Mesenchymal stem cell (in vitro differentiated cells and primary cell): ENCODE measurements at regions not wholly inside any gene's neighbourhood (a gene's known extent, or its start where the extent isn't known, plus 50 kb on each side); places are given as distances from the start of the nearest gene placed in this dataset.

Experiments used
- DNase-seq: peaks from one replicate; pipeline ENCODE4 v3.0.0-alpha.2; 2013
- H2AFZ ChIP-seq: one replicate; pipeline ENCODE4 v1.6.1; 2013; ENCODE audit warnings: low read depth, mild to moderate bottlenecking, control low read depth, inconsistent platforms, low read length, moderate library complexity
- H2AK5ac ChIP-seq: 2 replicates; pipeline ENCODE4 v1.6.1; 2013; ENCODE audit warnings: low read length, moderate library complexity, mild to moderate bottlenecking, inconsistent platforms; ENCODE audit not compliant: severe bottlenecking
- H2BK120ac ChIP-seq: one replicate; pipeline ENCODE4 v1.6.1; 2013; ENCODE audit warnings: low read depth, mild to moderate bottlenecking, inconsistent platforms, low read length, moderate library complexity
- H2BK12ac ChIP-seq, 2 experiments: one replicate each; pipeline ENCODE4 v1.6.1; 2013; ENCODE audit warnings: inconsistent platforms in 2 of 2, low read length in 2 of 2, mild to moderate bottlenecking in 2 of 2, moderate library complexity in 2 of 2, control low read depth in 1 of 2
- H2BK15ac ChIP-seq: one replicate; pipeline ENCODE4 v1.6.1; 2013; ENCODE audit warnings: mild to moderate bottlenecking, low read depth, inconsistent platforms; ENCODE audit not compliant: poor library complexity, severe bottlenecking
- H2BK5ac ChIP-seq: 2 replicates; pipeline ENCODE4 v1.6.1; 2013; ENCODE audit warnings: low read depth, mild to moderate bottlenecking, low read length, control low read depth, inconsistent platforms; ENCODE audit not compliant: poor library complexity, severe bottlenecking
- H3K14ac ChIP-seq, 2 experiments: one replicate each; pipeline ENCODE4 v1.6.1; 2013; ENCODE audit warnings: inconsistent platforms in 2 of 2, low read length in 2 of 2, control low read depth in 1 of 2, mild to moderate bottlenecking in 1 of 2, moderate library complexity in 1 of 2
- H3K18ac ChIP-seq, 2 experiments: one replicate each; pipeline ENCODE4 v1.6.1; 2013; ENCODE audit warnings: inconsistent platforms in 2 of 2, low read length in 2 of 2, control low read depth in 1 of 2, low read depth in 1 of 2, mild to moderate bottlenecking in 1 of 2
- H3K23ac ChIP-seq, 2 experiments: one replicate each; pipeline ENCODE4 v1.6.1; 2013; ENCODE audit warnings: inconsistent platforms in 2 of 2, low read length in 2 of 2, mild to moderate bottlenecking in 2 of 2, moderate library complexity in 2 of 2, control low read depth in 1 of 2
- H3K27ac ChIP-seq: 2 replicates; pipeline ENCODE4 v1.5.1; 2013; ENCODE audit warnings: mild to moderate bottlenecking, moderate library complexity, low read length, control low read depth, inconsistent platforms; ENCODE audit not compliant: poor library complexity, severe bottlenecking
- H3K27me3 ChIP-seq, 2 experiments: 2 replicates each; pipeline versions ENCODE4 v1.6.1 to v1.7.0; 2013; ENCODE audit warnings: low read length in 2 of 2, mild to moderate bottlenecking in 2 of 2, moderate library complexity in 2 of 2, control low read depth in 1 of 2, inconsistent platforms in 1 of 2; ENCODE audit not compliant: control insufficient read depth in 1 of 2, insufficient read depth in 1 of 2
- H3K36me3 ChIP-seq, 2 experiments: 2 replicates each; pipeline versions ENCODE4 v1.6.1 to v1.7.0; 2013; ENCODE audit warnings: low read length in 2 of 2, control low read depth in 1 of 2, inconsistent platforms in 1 of 2, low read depth in 1 of 2, mild to moderate bottlenecking in 1 of 2; ENCODE audit not compliant: insufficient read depth in 2 of 2, control insufficient read depth in 1 of 2
- H3K4ac ChIP-seq, 2 experiments: one replicate each; pipeline ENCODE4 v1.6.1; 2013; ENCODE audit warnings: inconsistent platforms in 2 of 2, low read length in 2 of 2, mild to moderate bottlenecking in 2 of 2, moderate library complexity in 2 of 2, control low read depth in 1 of 2, low read depth in 1 of 2
- H3K4me1 ChIP-seq: 2 replicates; pipeline ENCODE4 v1.6.1; 2013; ENCODE audit warnings: low read depth, low read length, control low read depth; ENCODE audit not compliant: control insufficient read depth, insufficient read depth
- H3K4me2 ChIP-seq: 2 replicates; pipeline ENCODE4 v1.6.1; 2013; ENCODE audit warnings: low read length, mild to moderate bottlenecking, inconsistent platforms; ENCODE audit not compliant: poor library complexity, severe bottlenecking
- H3K4me3 ChIP-seq, 2 experiments: 2 replicates each; pipeline versions ENCODE4 v1.5.1 to v1.7.0; 2013; ENCODE audit warnings: low read length in 2 of 2, mild to moderate bottlenecking in 2 of 2, control low read depth in 1 of 2, low read depth in 1 of 2; ENCODE audit not compliant: insufficient read depth in 1 of 2
- H3K79me1 ChIP-seq: replicated peaks from 2 replicates; pipeline ENCODE4 v1.6.1; 2013; ENCODE audit warnings: mild to moderate bottlenecking, control low read depth, low read length, inconsistent platforms; ENCODE audit not compliant: poor library complexity, severe bottlenecking
- H3K9ac ChIP-seq: 2 replicates; pipeline ENCODE4 v1.7.0; 2013; ENCODE audit warnings: mild to moderate bottlenecking, low read length, moderate library complexity
- H3K9me3 ChIP-seq: 2 replicates; pipeline ENCODE4 v1.7.0; 2013; ENCODE audit warnings: mild to moderate bottlenecking, low read length; ENCODE audit not compliant: control insufficient read depth
- H4K8ac ChIP-seq: one replicate; pipeline ENCODE4 v1.6.1; 2013; ENCODE audit warnings: inconsistent platforms, mild to moderate bottlenecking, low read length, moderate library complexity
- H4K91ac ChIP-seq: one replicate; pipeline ENCODE4 v1.6.1; 2013; ENCODE audit warnings: mild to moderate bottlenecking, low read length, inconsistent platforms
- WGBS: methylation state at CpG from one replicate; pipeline ENCODE4 v1.1.7; 2013; ENCODE audit warnings: mixed read lengths; 5-methylcytosine and 5-hydroxymethylcytosine counted together

DNA sequence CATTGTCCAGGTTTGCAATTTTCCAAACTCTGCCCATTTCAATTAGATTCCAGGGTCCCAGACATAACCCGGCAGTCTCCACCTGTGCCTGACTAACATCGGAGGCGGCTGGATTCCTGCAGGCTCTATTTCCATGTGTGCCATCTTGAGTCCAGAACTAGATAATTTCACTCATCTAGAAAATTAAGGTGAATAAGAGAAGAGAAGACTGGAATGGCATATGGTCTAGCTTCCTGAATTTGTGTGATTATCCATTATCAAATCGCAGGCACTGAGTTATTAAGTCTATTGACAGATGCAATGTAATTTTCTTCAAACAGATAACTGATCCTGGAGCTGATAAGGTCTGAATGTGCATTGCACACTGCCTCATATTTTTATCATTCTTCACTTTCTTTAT lies 305.2 kb downstream of the ETAA1 start:
- Histone ChIP-seq H3K27ac (no peak overlapping the region), H3K4ac (no peak overlapping the region), H4K91ac (no peak overlapping the region), H3K9me3 (no peaks in the 10 kb centered on the region), H2BK5ac (no peak overlapping the region), H2AFZ (no peak overlapping the region), H2BK15ac (no peak overlapping the region), H2AK5ac (no peak overlapping the region), H3K23ac (no peak overlapping the region), H3K36me3 (no peaks in the 10 kb centered on the region), H3K79me1 (no peaks in the 10 kb centered on the region), H2BK12ac (no peak overlapping the region), H3K4me2 (no peak overlapping the region), H4K8ac (no peak overlapping the region), H3K9ac (no peak overlapping the region), H3K4me1 (no peaks in the 10 kb centered on the region), H2BK120ac (no peak overlapping the region), H3K18ac (no peak overlapping the region), H3K14ac (no peak overlapping the region), H3K27me3 (no peaks in the 10 kb centered on the region), H3K4me3 (no peak overlapping the region)
- 100% methylated on average over 4 of the region's 4 CpGs for WGBS
- DNase-seq, result no peak

GRCh38 chr2:67702937-67703336 lies 305.8 kb downstream of the ETAA1 start:
- H3K27ac ChIP-seq, result no peak overlapping the region
- no peak overlapping the region for H2AFZ ChIP-seq
- H3K4me3 ChIP-seq, result no peak overlapping the region
- 78% methylated on average over 1 of the region's 1 CpG for WGBS
- no peak overlapping the region for H3K4ac ChIP-seq
- no peak overlapping the region for H3K4me2 ChIP-seq
- H3K27me3 ChIP-seq, result no peaks in the 10 kb centered on the region
- no peak overlapping the region for H3K14ac ChIP-seq
- no peak overlapping the region for H2BK5ac ChIP-seq
- H3K79me1 ChIP-seq, result no peaks in the 10 kb centered on the region
- no peaks in the 10 kb centered on the region for H3K36me3 ChIP-seq
- no peak overlapping the region for H2BK15ac ChIP-seq
- H4K91ac ChIP-seq, result no peak overlapping the region
- H3K9ac ChIP-seq, result no peak overlapping the region
- no peak for DNase-seq
- H2AK5ac ChIP-seq, result no peak overlapping the region
- no peak overlapping the region for H3K18ac ChIP-seq
- H2BK120ac ChIP-seq, result no peak overlapping the region
- H3K4me1 ChIP-seq, result no peaks in the 10 kb centered on the region
- H2BK12ac ChIP-seq, result no peak overlapping the region
- H3K23ac ChIP-seq, result no peak overlapping the region
- no peak overlapping the region for H4K8ac ChIP-seq
- no peaks in the 10 kb centered on the region for H3K9me3 ChIP-seq

- Histone ChIP-seq H3K18ac (no peak overlapping the region), H3K4ac (no peak overlapping the region), H3K9me3 (no peaks in the 10 kb centered on the region), H2BK5ac (no peak overlapping the region), H3K79me1 (no peaks in the 10 kb centered on the region), H3K4me1 (no peaks in the 10 kb centered on the region), H3K36me3 (no peaks in the 10 kb centered on the region), H4K91ac (no peak overlapping the region), H3K14ac (no peak overlapping the region), H2AFZ (no peak overlapping the region), H3K27me3 (no peaks in the 10 kb centered on the region), H2AK5ac (no peak overlapping the region), H3K9ac (no peak overlapping the region), H2BK120ac (no peak overlapping the region), H4K8ac (no peak overlapping the region), H3K4me3 (no peak overlapping the region), H3K4me2 (no peak overlapping the region), H2BK12ac (no peak overlapping the region), H3K23ac (no peak overlapping the region), H3K27ac (no peak overlapping the region), H2BK15ac (no peak overlapping the region)
- no peak for DNase-seq
- 98% methylated on average over 3 of the region's 3 CpGs for WGBS
These were observed 308.9 kb downstream of the ETAA1 start for GRCh38 chr2:67706082-67706481.

- Histone ChIP-seq H3K79me1 (no peaks in the 10 kb centered on the region), H3K27ac (no peak overlapping the region), H4K8ac (no peak overlapping the region), H3K14ac (no peak overlapping the region), H2AK5ac (no peak overlapping the region), H3K18ac (no peak overlapping the region), H2BK12ac (no peak overlapping the region), H2AFZ (no peak overlapping the region), H3K4me2 (no peak overlapping the region), H3K9ac (no peak overlapping the region), H4K91ac (no peak overlapping the region), H2BK120ac (no peak overlapping the region), H3K27me3 (no peaks in the 10 kb centered on the region), H2BK5ac (no peak overlapping the region), H3K23ac (no peak overlapping the region), H3K9me3 (no peaks in the 10 kb centered on the region), H3K4me1 (no peaks in the 10 kb centered on the region), H3K4ac (no peak overlapping the region), H3K36me3 (no peaks in the 10 kb centered on the region), H2BK15ac (no peak overlapping the region), H3K4me3 (no peak overlapping the region)
- WGBS, result 95% methylated on average over 2 of the region's 3 CpGs
- no peak for DNase-seq
These were observed 310.8 kb downstream of the ETAA1 start for GRCh38 chr2:67707896-67708295.
